ENCODE measurements at regions not wholly inside any gene's neighbourhood (a gene's known extent, or its start where the extent isn't known, plus 50 kb on each side); places are given as distances from the start of the nearest gene placed in this dataset.

- Histone ChIP-seq H3K27me3 (no peaks in the 10 kb centered on the region), H3K27ac (no peak overlapping the region), H3K4me3 (no peak overlapping the region), H3K9me3 (no peaks in the 10 kb centered on the region), H3K4me1 (no peaks in the 10 kb centered on the region), H3K36me3 (ENCODE audit: low read depth, missing control alignments) (no peaks in the 10 kb centered on the region)
- no peak for TF ChIP-seq CTCF (IDR thresholded peaks at IDR 0.05)
- no peak for TF ChIP-seq POLR2A (IDR thresholded peaks at IDR 0.05)
- 82% methylated on average over 4 of the region's 4 CpGs for WGBS, 2 donors
- no peak for DNase-seq
- intact Hi-C loops (cut with DNase I; ENCODE audit: low total_unique reads): no loop called here
Observed at GRCh38 chr4:163955288-163955687, 460.8 kb downstream of the TMA16 start.

- Histone ChIP-seq H3K27me3 (no peaks in the 10 kb centered on the region), H3K4me1 (no peaks in the 10 kb centered on the region), H3K36me3 (ENCODE audit: low read depth, missing control alignments) (no peaks in the 10 kb centered on the region), H3K27ac (no peak overlapping the region), H3K4me3 (no peak overlapping the region), H3K9me3 (no peaks in the 10 kb centered on the region)
- WGBS, 2 donors: 74 to 76% methylated on average over 2 of the region's 2 CpGs
- TF ChIP-seq CTCF (IDR thresholded peaks at IDR 0.05) (no peak), POLR2A (IDR thresholded peaks at IDR 0.05) (no peak)
- no peak for DNase-seq
- intact Hi-C loops (cut with DNase I; ENCODE audit: low total_unique reads): no loop called here
Observed at GRCh38 chr4:163958751-163959150, 464.3 kb downstream of the TMA16 start.

GRCh38 chr4:163959932-163960331 lies 465.4 kb downstream of the TMA16 start:
- Histone ChIP-seq H3K4me3 (no peak overlapping the region), H3K4me1 (no peaks in the 10 kb centered on the region), H3K27me3 (no peaks in the 10 kb centered on the region), H3K36me3 (ENCODE audit: low read depth, missing control alignments) (no peaks in the 10 kb centered on the region), H3K9me3 (no peaks in the 10 kb centered on the region), H3K27ac (no peak overlapping the region)
- 79 to 87% methylated on average over 6 of the region's 6 CpGs for WGBS, 2 donors
- no peak for DNase-seq
- TF ChIP-seq POLR2A (IDR thresholded peaks at IDR 0.05): no peak
- TF ChIP-seq CTCF (IDR thresholded peaks at IDR 0.05): no peak
- intact Hi-C loops (cut with DNase I; ENCODE audit: low total_unique reads): no loop called here

GRCh38 chr4:163966612-163967011 lies 472.1 kb downstream of the TMA16 start:
- intact Hi-C loops (cut with DNase I; ENCODE audit: low total_unique reads): no loop called here
- WGBS, 2 donors: 64 to 67% methylated on average over 3 of the region's 3 CpGs
- Histone ChIP-seq H3K27ac (no peak overlapping the region), H3K4me1 (no peaks in the 10 kb centered on the region), H3K4me3 (no peak overlapping the region), H3K36me3 (ENCODE audit: low read depth, missing control alignments) (no peaks in the 10 kb centered on the region), H3K9me3 (no peaks in the 10 kb centered on the region), H3K27me3 (no peaks in the 10 kb centered on the region)
- TF ChIP-seq CTCF (IDR thresholded peaks at IDR 0.05): no peak
- no peak for TF ChIP-seq POLR2A (IDR thresholded peaks at IDR 0.05)
- no peak for DNase-seq

GRCh38 chr4:163967263-163967662 lies 472.8 kb downstream of the TMA16 start:
- TF ChIP-seq CTCF (IDR thresholded peaks at IDR 0.05) (no peak), POLR2A (IDR thresholded peaks at IDR 0.05) (no peak)
- Histone ChIP-seq H3K36me3 (ENCODE audit: low read depth, missing control alignments) (no peaks in the 10 kb centered on the region), H3K27ac (no peak overlapping the region), H3K4me1 (no peaks in the 10 kb centered on the region), H3K27me3 (no peaks in the 10 kb centered on the region), H3K4me3 (no peak overlapping the region), H3K9me3 (no peaks in the 10 kb centered on the region)
- WGBS, 2 donors: 76 to 79% methylated on average over 5 of the region's 5 CpGs
- intact Hi-C loops (cut with DNase I; ENCODE audit: low total_unique reads): no loop called here
- DNase-seq: no peak
